ENCODE measurements at regions not wholly inside any gene's neighbourhood (a gene's known extent, or its start where the extent isn't known, plus 50 kb on each side); places are given as distances from the start of the nearest gene placed in this dataset.

DNA sequence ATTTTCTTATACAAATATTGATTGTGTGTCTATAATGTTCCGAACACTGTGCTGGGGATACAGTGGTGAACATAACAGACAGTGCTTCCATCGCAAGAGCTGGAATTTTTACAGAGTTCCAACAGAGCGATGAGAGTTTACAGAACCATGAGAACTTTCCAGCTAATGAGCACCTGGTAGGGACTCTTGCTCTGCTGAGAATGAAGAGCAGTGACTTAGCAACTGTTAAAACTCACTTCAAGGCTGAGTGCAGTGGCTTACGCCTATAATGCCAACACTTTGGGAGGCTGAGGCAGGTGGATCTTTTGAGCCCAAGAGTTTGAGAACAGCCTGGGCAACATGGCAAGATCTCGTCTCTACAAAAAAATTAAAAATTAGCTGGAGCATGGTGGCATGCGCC, 113.8 kb upstream of the DIO2 start:
- Mint-ChIP-seq H3K4me3 (no peak overlapping the region), H3K4me1 (peaks cover 12% of the 10 kb centered on the region), H3K9me3 (no peaks in the 10 kb centered on the region), H3K27me3 (ENCODE audit: low read depth) (no peaks in the 10 kb centered on the region), H3K27ac (no peak overlapping the region), H3K36me3 (ENCODE audit: low read depth) (no peaks in the 10 kb centered on the region)
- TF ChIP-seq, protein P1, sequence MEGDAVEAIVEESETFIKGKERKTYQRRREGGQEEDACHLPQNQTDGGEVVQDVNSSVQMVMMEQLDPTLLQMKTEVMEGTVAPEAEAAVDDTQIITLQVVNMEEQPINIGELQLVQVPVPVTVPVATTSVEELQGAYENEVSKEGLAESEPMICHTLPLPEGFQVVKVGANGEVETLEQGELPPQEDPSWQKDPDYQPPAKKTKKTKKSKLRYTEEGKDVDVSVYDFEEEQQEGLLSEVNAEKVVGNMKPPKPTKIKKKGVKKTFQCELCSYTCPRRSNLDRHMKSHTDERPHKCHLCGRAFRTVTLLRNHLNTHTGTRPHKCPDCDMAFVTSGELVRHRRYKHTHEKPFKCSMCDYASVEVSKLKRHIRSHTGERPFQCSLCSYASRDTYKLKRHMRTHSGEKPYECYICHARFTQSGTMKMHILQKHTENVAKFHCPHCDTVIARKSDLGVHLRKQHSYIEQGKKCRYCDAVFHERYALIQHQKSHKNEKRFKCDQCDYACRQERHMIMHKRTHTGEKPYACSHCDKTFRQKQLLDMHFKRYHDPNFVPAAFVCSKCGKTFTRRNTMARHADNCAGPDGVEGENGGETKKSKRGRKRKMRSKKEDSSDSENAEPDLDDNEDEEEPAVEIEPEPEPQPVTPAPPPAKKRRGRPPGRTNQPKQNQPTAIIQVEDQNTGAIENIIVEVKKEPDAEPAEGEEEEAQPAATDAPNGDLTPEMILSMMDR (IDR thresholded peaks at IDR 0.05; ENCODE audit: unreplicated experiment in 3 of 3), result no peak

DNA sequence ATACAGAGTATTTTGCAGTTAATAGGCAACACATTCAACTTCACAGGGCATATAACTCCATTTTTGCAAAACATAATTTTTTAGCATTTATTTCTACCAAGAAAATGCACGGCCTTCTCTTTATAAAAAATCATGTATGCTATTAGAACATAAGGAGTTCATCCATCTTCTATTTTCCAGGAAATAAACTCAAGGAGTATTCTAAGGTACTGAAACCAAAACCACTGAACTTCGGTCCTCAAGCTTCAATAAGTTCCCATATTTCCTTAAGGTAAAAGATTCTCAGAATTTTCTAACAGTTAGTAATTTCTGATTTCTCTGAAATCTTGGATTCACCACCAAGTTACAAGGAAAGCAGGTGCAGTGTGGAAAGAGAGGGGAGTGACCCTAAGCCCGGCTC, 113.3 kb upstream of the DIO2 start:
- peaks cover 4% of the 10 kb centered on the region for H3K9me3 Mint-ChIP-seq
- no peak overlapping the region for H3K4me3 Mint-ChIP-seq
- peaks cover 12% of the 10 kb centered on the region for H3K4me1 Mint-ChIP-seq
- H3K27me3 Mint-ChIP-seq (ENCODE audit: low read depth), result no peaks in the 10 kb centered on the region
- TF ChIP-seq, protein P1 (IDR thresholded peaks at IDR 0.05; ENCODE audit: unreplicated experiment in 3 of 3), result no peak
- H3K27ac Mint-ChIP-seq, result no peak overlapping the region
- H3K36me3 Mint-ChIP-seq (ENCODE audit: low read depth), result no peaks in the 10 kb centered on the region

DNA sequence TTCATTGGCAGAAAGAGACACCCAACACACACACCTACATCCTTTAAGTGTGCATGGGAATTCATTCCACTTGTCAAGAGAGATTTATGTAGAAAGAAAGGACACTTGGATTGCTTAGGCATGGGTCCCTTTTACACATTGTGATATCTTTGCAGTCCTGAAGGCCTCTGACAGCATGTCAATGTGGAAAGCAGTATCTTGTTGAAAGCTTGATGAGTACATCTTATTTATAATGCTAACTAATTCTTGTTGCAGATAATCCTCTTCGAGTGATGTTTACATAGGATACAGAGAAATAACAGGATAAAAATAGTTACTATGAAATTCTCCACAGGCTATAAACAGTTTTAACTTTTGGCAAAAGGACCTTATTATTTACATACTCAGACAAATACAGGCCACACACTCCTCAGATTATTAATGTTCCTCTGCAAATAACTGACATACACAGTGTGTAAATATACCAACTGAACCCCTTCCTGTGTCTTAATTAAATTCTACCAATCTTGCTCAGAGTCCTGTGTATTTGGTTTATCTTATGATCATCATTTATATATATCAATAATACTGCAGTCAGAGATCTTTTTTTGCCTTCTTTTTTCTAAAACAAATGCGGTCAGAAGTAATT, 111.8 kb upstream of the DIO2 start:
- peaks cover 4% of the 10 kb centered on the region for H3K36me3 Mint-ChIP-seq (ENCODE audit: low read depth)
- H3K27me3 Mint-ChIP-seq (ENCODE audit: low read depth), result no peaks in the 10 kb centered on the region
- H3K9me3 Mint-ChIP-seq, result peaks cover 15% of the 10 kb centered on the region
- H3K4me1 Mint-ChIP-seq, result peaks cover 12% of the 10 kb centered on the region
- no peak overlapping the region for H3K4me3 Mint-ChIP-seq
- TF ChIP-seq, protein P1 (IDR thresholded peaks at IDR 0.05; ENCODE audit: unreplicated experiment in 3 of 3), result no peak
- H3K27ac Mint-ChIP-seq, result peak overlapping the region in 1 of 3 experiments; percentile 12

DNA sequence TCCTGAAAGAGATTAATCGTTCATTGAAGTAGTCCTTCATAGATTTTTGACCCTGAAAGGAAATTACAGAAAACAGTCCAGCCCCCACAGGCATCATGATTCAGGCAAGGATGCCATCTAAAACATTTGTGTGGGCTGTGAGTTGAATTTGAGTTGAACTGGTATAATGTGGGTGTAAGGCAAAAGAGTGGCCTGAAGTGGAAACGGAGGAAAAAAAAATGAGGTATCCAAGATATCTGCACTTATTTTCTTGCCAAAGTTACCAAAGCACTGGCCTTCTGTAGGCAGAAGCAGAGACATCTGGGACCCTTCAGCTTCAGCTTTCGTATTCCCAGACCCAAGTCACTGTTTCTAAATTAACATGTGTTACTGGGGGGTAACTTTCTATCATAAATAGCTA, 105.1 kb upstream of the DIO2 start:
- H3K27ac Mint-ChIP-seq, result peak overlapping the region; percentile 28 to 66 (median 55)
- peaks cover 16% of the 10 kb centered on the region for H3K9me3 Mint-ChIP-seq
- H3K27me3 Mint-ChIP-seq (ENCODE audit: low read depth), result no peaks in the 10 kb centered on the region
- TF ChIP-seq, protein P1 (IDR thresholded peaks at IDR 0.05; ENCODE audit: unreplicated experiment in 3 of 3), result no peak
- peaks cover 4% of the 10 kb centered on the region for H3K36me3 Mint-ChIP-seq (ENCODE audit: low read depth)
- H3K4me1 Mint-ChIP-seq, result peaks cover 11% of the 10 kb centered on the region
- no peak overlapping the region for H3K4me3 Mint-ChIP-seq

DNA sequence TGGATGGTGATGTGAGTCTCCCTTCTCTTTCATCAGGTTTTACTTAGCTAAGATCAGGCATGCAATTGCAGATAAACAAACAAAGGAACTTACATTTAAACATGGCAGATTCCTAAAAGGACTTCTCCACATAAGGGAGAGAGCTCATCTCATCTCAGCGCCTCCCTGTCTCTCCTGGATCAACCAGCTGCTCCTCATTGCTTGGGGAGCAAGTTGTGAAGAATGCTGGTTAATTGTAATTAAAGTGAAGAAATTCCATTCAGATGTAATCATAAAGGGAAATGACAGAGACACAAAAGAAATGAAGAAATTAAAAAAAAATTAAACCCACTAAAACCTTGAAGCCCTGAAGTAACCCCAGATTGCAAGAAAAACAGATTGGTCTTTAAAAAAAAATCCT, 104.4 kb upstream of the DIO2 start:
- Mint-ChIP-seq H3K27me3 (ENCODE audit: low read depth) (no peaks in the 10 kb centered on the region), H3K36me3 (ENCODE audit: low read depth) (peaks cover 4% of the 10 kb centered on the region), H3K9me3 (peaks cover 16% of the 10 kb centered on the region), H3K4me1 (peaks cover 11% of the 10 kb centered on the region), H3K27ac (peak overlapping the region; percentile 28 to 66 (median 55)), H3K4me3 (no peak overlapping the region)
- TF ChIP-seq, protein P1 (IDR thresholded peaks at IDR 0.05; ENCODE audit: unreplicated experiment in 3 of 3), result no peak

DNA sequence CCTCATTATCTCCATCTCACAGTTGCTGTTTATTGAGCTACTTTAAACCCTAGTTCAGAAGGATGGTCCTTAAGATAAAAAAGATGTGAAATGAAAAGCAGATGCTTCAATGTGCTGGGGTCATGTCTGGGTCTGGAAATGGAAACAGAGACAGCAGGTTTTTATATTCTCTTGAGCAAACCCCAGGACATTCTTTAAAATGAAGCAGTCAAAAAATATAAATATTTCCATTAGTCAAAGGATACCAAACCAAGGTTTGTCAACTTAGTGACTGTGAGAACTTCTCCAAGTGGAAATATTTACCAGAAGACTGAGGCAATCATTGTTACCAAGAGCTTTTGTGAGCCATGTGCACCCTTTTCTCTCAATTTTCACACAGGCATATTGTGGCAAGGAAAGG, 102.5 kb upstream of the DIO2 start:
- no peak overlapping the region for H3K27ac Mint-ChIP-seq
- TF ChIP-seq, protein P1 (IDR thresholded peaks at IDR 0.05; ENCODE audit: unreplicated experiment in 3 of 3), result no peak
- no peaks in the 10 kb centered on the region for H3K27me3 Mint-ChIP-seq (ENCODE audit: low read depth)
- H3K4me1 Mint-ChIP-seq, result peaks cover 11% of the 10 kb centered on the region
- H3K4me3 Mint-ChIP-seq, result no peak overlapping the region
- H3K9me3 Mint-ChIP-seq, result peaks cover 4% of the 10 kb centered on the region
- no peaks in the 10 kb centered on the region for H3K36me3 Mint-ChIP-seq (ENCODE audit: low read depth)

Data from nephron (organoid).